ENCODE measurements at regions not wholly inside any gene's neighbourhood (a gene's known extent, or its start where the extent isn't known, plus 50 kb on each side); places are given as distances from the start of the nearest gene placed in this dataset.
"Not testable (repeated sequence)": the region's sequence is repeated elsewhere in the genome, so short reads cannot be mapped to it uniquely, and the experiment has no call there.

- DNase-seq: no peak
These were observed 114.9 kb upstream of the TMEM45B start for GRCh38 chr11:129700701-129701100.

- no peak for DNase-seq
These were observed 113.9 kb upstream of the TMEM45B start for GRCh38 chr11:129701706-129702105.

- no peak for DNase-seq
These were observed 112.9 kb upstream of the TMEM45B start for GRCh38 chr11:129702410-129703398.

GRCh38 chr11:129703846-129704245, 111.8 kb upstream of the TMEM45B start:
- DNase-seq: no peak

GRCh38 chr11:129704831-129705230, 110.8 kb upstream of the TMEM45B start:
- no peak for DNase-seq

- no peak for DNase-seq
These were observed 110.3 kb upstream of the TMEM45B start for GRCh38 chr11:129705341-129705740.

GRCh38 chr11:129705933-129706332, 109.7 kb upstream of the TMEM45B start:
- DNase-seq: no peak

- no peak for DNase-seq
These were observed 105.7 kb upstream of the TMEM45B start for GRCh38 chr11:129709801-129710398.

GRCh38 chr11:129710423-129710822, 105.2 kb upstream of the TMEM45B start:
- DNase-seq: no peak

- no peak for DNase-seq
These were observed 103.9 kb upstream of the TMEM45B start for GRCh38 chr11:129711760-129712159.

- DNase-seq: not testable (repeated sequence)
These were observed 103.0 kb upstream of the TMEM45B start for GRCh38 chr11:129712486-129713240.

- no peak for DNase-seq
These were observed 96.6 kb upstream of the TMEM45B start for GRCh38 chr11:129719037-129719436.

GRCh38 chr11:129720156-129720555, 95.5 kb upstream of the TMEM45B start:
- DNase-seq: no peak

- DNase-seq: no peak
These were observed 94.7 kb upstream of the TMEM45B start for GRCh38 chr11:129720994-129721393.

GRCh38 chr11:129721685-129722084, 94.0 kb upstream of the TMEM45B start:
- no peak for DNase-seq

GRCh38 chr11:129722529-129722928, 93.1 kb upstream of the TMEM45B start:
- DNase-seq: no peak

GRCh38 chr11:129723146-129723760, 92.4 kb upstream of the TMEM45B start:
- no peak for DNase-seq

- DNase-seq: no peak
These were observed 91.9 kb upstream of the TMEM45B start for GRCh38 chr11:129723761-129724162.

- DNase-seq: no peak
These were observed 90.8 kb upstream of the TMEM45B start for GRCh38 chr11:129724866-129725265.

GRCh38 chr11:129726179-129726578, 89.5 kb upstream of the TMEM45B start:
- no peak for DNase-seq

- no peak for DNase-seq
These were observed 87.1 kb upstream of the TMEM45B start for GRCh38 chr11:129728581-129728980.

- DNase-seq: no peak
These were observed 86.4 kb upstream of the TMEM45B start for GRCh38 chr11:129729216-129729615.

GRCh38 chr11:129729823-129730222, 85.8 kb upstream of the TMEM45B start:
- no peak for DNase-seq

Data from hematopoietic multipotent progenitor cell treated with erythropoietin and hydrocortisone succinate and interleukin-3 and kit ligand, for 4 days (in vitro differentiated cells).